Duodenal mucosa (tissue), 2 donors: ENCODE measurements at regions not wholly inside any gene's neighbourhood (a gene's known extent, or its start where the extent isn't known, plus 50 kb on each side); places are given as distances from the start of the nearest gene placed in this dataset.

Experiments used
- H3K27ac ChIP-seq: one replicate; pipeline ENCODE4 v1.7.0; 2013; ENCODE audit warnings: low read depth, low read length
- H3K27me3 ChIP-seq, 2 donors: one replicate each; pipeline ENCODE4 v1.7.0; 2013; ENCODE audit warnings: low read length in 2 of 2, control low read depth in 1 of 2; ENCODE audit not compliant: insufficient read depth in 2 of 2, control insufficient read depth in 1 of 2
- H3K36me3 ChIP-seq, 2 donors: one replicate each; pipeline ENCODE4 v1.7.0; 2013; ENCODE audit warnings: low read length in 2 of 2, control low read depth in 1 of 2; ENCODE audit not compliant: insufficient read depth in 2 of 2, control insufficient read depth in 1 of 2
- H3K4me1 ChIP-seq, 2 donors: one replicate each; pipeline ENCODE4 v1.7.0; 2013; ENCODE audit warnings: low read length in 2 of 2, control low read depth in 1 of 2; ENCODE audit not compliant: insufficient read depth in 2 of 2, control insufficient read depth in 1 of 2
- H3K4me3 ChIP-seq, 2 donors: one replicate each; pipeline ENCODE4 v1.7.0; 2013; ENCODE audit warnings: low read length in 2 of 2, low read depth in 1 of 2
- H3K9ac ChIP-seq, 2 donors: one replicate each; pipeline ENCODE4 v1.7.0; 2013; ENCODE audit warnings: low read length in 2 of 2, low read depth in 1 of 2
- H3K9me3 ChIP-seq, 2 donors: one replicate each; pipeline ENCODE4 v1.7.0; 2013; ENCODE audit warnings: low read length in 2 of 2, control low read depth in 1 of 2; ENCODE audit not compliant: control insufficient read depth in 1 of 2

DNA sequence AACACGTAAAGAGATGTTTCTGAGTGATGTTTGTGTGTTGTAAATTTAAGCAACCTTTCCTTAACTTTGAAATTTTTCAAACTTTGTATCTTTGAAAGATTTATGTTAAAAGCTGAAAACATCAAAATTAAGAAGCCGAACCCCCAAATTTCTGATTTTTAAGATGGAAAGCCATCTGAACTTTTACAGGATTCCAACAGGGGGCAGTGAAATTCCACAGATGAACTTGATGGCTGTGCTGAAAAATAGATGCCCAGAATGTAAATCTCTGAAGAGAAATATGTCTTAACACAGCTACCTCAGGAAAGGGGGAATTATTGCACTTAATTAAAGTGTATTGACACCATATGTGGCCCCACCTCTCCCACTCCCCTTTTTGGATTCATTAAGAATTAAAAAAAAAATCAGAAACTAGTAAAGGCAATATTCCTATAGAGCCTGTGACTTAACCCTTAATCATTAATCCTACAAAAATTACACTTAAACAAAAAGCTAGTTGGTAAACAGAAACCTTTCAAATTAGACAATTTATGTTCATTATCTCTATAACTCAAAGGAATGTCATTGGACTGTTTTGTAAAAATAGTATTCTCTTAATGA is 597.9 kb downstream of the KCNJ2 start:
- Histone ChIP-seq H3K9ac (no peak overlapping the region), H3K9me3 (no peaks in the 10 kb centered on the region), H3K4me1 (no peaks in the 10 kb centered on the region), H3K4me3 (no peak overlapping the region), H3K36me3 (no peaks in the 10 kb centered on the region), H3K27ac (no peak overlapping the region), H3K27me3 (no peaks in the 10 kb centered on the region)

DNA sequence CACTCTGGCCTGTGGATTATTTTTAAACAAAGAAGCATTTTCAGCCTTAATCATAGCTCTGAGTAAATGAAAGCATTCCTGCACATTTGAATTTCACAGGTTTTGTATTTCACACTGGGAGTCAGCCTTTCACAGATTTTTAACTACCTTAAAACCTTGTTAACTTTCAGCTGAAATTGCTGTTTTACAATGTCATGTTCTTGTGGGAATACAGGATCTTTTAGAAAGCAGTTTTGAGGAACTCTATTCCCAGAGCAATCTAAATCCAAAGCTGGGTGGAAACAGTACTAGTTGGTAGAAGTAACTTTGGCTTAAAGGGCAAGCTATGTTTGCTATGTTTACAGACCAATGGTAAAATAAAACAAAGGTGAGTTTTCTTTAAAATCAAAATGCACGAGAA is 600.6 kb downstream of the KCNJ2 start:
- no peak overlapping the region for H3K27ac ChIP-seq
- no peak overlapping the region for H3K9ac ChIP-seq
- H3K4me1 ChIP-seq = no peaks in the 10 kb centered on the region
- no peaks in the 10 kb centered on the region for H3K27me3 ChIP-seq
- no peaks in the 10 kb centered on the region for H3K36me3 ChIP-seq
- H3K9me3 ChIP-seq = no peaks in the 10 kb centered on the region
- H3K4me3 ChIP-seq = no peak overlapping the region

DNA sequence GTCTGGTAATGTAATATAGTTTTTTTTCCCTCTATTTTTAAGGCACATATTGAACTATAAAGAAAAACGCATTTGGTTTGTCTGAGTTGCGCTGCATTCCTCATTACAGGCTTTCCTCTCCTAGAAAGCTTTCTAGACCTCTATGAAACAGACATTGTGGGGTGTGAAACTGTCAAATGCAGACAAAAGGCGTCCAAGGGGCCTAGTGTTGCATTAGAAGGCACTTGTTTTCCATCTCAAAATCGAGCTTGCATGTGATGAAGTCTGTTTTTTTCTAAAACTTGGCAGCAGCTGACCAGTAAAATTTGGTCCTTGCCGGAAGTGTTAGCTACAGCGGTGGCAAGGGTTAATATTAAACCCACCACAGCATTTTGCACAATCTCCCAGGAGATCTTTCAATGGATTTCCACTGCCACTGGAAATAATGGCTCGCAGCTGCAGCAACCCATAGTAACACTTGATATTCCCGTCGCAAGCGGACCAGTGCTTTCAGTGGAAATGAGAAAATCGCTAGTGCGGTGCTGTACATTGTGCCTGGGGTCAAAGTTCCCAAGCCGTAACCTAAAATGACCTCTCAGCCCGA is 602.6 kb downstream of the KCNJ2 start:
- H3K4me3 ChIP-seq = no peak overlapping the region
- H3K9ac ChIP-seq = no peak overlapping the region
- H3K36me3 ChIP-seq = no peaks in the 10 kb centered on the region
- no peaks in the 10 kb centered on the region for H3K4me1 ChIP-seq
- no peaks in the 10 kb centered on the region for H3K9me3 ChIP-seq
- no peak overlapping the region for H3K27ac ChIP-seq
- no peaks in the 10 kb centered on the region for H3K27me3 ChIP-seq

DNA sequence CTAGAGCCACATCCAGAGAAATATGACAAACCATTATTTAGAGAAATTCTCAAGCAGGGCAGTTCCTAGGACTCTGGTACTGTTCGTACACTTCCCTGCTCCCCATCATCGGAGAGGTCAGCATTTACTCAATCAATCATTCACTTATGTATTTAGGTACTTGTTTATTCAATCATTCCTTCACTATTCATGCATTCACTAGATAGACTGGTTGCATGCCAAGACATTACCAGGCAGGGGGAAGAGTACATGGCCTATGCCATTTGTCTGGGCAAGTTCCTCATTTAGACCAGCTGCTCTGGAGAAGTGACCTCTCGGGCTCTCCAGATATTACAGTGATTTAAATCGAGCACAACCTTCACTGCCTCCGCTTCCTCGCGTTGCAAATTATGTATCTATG is 603.4 kb downstream of the KCNJ2 start:
- Histone ChIP-seq H3K27ac (no peak overlapping the region), H3K9me3 (no peaks in the 10 kb centered on the region), H3K4me1 (no peaks in the 10 kb centered on the region), H3K4me3 (no peak overlapping the region), H3K36me3 (no peaks in the 10 kb centered on the region), H3K27me3 (no peaks in the 10 kb centered on the region), H3K9ac (no peak overlapping the region)

DNA sequence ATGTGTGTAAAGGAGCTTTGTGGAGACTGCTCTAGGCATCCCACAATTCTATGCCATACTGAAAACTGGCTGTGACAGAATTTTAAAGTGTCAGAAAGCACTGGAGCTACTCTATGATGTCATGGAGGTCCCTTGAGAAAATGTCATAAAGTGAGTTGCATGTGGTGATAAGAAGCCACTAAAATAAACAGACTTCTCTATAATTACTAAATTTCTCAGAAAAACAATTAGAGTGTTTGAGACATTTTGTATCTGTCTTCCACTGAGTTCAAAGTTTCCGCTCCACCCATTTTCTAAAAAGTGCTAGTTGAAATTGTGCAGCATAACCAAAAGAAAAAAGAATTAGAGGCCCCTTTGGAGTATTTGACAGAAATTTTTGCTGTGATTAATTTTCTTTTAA is 603.9 kb downstream of the KCNJ2 start:
- Histone ChIP-seq H3K9me3 (no peaks in the 10 kb centered on the region), H3K27ac (no peak overlapping the region), H3K27me3 (no peaks in the 10 kb centered on the region), H3K9ac (no peak overlapping the region), H3K4me1 (no peaks in the 10 kb centered on the region), H3K4me3 (no peak overlapping the region), H3K36me3 (no peaks in the 10 kb centered on the region)

DNA sequence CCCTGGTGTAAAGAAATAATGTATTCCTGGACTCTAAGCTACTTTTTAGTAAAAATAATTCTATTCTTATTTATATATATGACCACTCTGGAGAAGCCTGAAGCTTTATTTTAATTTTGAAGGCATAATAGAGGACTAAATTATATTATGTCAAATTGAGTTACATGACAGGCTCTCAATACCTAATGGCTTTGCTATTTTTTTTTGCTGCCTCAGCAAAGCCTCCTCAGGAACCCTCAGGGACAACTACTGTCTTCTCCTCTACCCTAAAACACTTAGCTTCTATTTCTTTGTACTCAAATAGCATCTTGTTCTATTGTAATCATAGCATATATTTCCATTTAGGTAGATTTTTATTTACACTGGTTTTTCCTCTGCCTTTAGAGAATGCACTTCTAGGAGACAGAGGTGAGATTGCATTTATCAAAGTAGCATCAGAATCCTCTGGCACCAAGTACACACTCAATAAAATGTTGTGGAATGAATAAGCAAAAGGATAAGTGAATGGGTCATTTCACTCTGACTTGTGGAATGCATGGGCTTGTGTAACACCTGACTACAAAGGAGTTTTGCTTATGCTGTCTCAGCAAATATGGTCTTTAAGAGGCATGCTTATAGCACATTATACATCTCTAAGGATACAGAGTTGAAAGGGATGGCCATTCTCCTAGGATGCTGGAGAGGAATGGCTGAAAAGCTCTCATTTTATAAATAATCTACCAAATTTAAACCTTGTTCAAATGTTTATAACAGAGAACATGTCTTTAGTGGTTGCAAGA is 605.2 kb downstream of the KCNJ2 start:
- Histone ChIP-seq H3K27ac (no peak overlapping the region), H3K4me3 (no peak overlapping the region), H3K27me3 (no peaks in the 10 kb centered on the region), H3K4me1 (no peaks in the 10 kb centered on the region), H3K36me3 (no peaks in the 10 kb centered on the region), H3K9ac (no peak overlapping the region), H3K9me3 (no peaks in the 10 kb centered on the region)

DNA sequence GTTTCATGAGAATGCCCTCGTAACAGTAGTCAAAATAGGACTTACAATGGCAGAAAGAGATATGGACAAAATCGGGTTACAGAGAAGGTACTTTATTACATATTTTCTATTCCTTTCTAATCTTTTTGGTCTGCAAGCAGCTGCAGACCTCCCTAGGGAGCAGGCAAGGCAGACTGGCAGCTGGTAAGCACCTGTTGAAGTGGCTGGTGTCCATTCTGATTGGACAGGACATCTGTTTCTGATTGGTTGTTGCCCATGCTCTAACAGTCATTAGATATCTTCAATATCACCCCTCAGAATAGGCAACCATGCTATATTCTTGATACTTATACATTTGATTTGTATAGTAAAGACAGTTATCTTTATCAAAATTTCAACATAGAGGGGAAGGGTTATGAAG is 606.3 kb downstream of the KCNJ2 start:
- no peak overlapping the region for H3K27ac ChIP-seq
- no peaks in the 10 kb centered on the region for H3K4me1 ChIP-seq

DNA sequence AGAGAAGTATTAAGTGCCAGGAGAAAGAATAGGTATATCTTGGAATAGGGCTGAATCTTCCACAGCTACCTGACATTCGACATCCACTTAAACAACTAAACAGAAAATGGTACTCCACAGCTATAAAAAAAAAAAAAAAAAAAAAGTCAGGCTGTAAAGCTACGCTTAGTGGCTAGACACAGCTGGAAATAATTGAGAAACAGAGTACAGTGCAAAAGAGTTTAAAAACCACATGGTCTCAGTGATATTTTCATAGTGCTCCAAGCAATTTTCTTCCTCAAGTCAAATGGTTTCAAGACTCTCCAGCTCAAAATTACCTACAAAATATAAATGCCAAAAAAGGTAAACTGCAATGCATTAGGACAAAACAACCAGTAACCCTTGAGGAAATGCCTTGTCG is 607.1 kb downstream of the KCNJ2 start:
- H3K9me3 ChIP-seq = no peaks in the 10 kb centered on the region
- H3K4me1 ChIP-seq = no peaks in the 10 kb centered on the region
- H3K27me3 ChIP-seq = no peaks in the 10 kb centered on the region
- H3K9ac ChIP-seq = no peak overlapping the region
- no peak overlapping the region for H3K27ac ChIP-seq
- H3K36me3 ChIP-seq = no peaks in the 10 kb centered on the region
- H3K4me3 ChIP-seq = no peak overlapping the region

More for the DNA sequence above, 606.3 kb downstream of the KCNJ2 start:
- no peaks in the 10 kb centered on the region for H3K9me3 ChIP-seq
- no peaks in the 10 kb centered on the region for H3K27me3 ChIP-seq
- no peak overlapping the region for H3K4me3 ChIP-seq
- H3K36me3 ChIP-seq = no peaks in the 10 kb centered on the region
- no peak overlapping the region for H3K9ac ChIP-seq

DNA sequence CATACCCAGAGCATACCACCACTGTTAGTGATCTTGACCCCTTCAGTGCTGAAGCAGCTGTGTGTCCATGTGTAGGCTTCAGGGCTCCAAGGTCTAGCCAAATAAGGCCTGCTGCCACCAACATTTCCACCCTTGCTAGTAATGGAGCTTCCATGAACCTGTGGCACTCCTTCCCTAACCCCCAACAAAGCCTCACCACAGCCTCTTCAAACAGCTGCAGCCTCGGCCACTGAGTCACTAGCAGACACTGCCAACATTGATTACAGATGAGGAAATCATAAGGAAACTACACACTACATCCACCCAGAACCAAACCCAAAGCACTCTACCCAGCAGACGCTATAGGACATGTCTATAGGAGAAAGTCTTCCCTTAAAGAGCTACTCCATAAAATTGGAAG is 610.7 kb downstream of the KCNJ2 start:
- Histone ChIP-seq H3K27me3 (no peaks in the 10 kb centered on the region), H3K9ac (no peak overlapping the region), H3K4me3 (no peak overlapping the region), H3K36me3 (no peaks in the 10 kb centered on the region), H3K4me1 (no peaks in the 10 kb centered on the region), H3K27ac (no peak overlapping the region), H3K9me3 (no peaks in the 10 kb centered on the region)

DNA sequence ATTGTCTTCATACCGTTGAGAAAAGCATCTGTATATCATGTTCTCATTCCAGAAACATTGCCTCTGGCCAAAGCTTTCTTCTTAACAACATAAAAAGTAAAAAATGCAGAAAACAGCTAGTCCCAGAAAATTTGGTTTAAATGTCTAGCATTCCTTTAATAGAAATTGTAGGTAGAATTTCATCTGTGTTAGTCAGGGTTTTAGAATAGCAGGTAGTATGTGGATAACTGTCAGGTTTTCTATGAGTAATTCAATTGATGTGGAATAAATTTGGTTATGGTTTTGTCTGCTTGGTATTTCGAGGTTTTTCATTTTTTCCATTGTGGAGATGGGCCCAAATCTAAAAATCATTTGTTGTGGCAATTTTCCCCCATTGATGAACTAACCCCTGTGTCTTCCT is 616.7 kb downstream of the KCNJ2 start:
- H3K9ac ChIP-seq = no peak overlapping the region
- H3K4me1 ChIP-seq = no peaks in the 10 kb centered on the region
- no peak overlapping the region for H3K27ac ChIP-seq
- no peaks in the 10 kb centered on the region for H3K27me3 ChIP-seq
- H3K4me3 ChIP-seq = no peak overlapping the region
- H3K9me3 ChIP-seq = no peaks in the 10 kb centered on the region
- H3K36me3 ChIP-seq = no peaks in the 10 kb centered on the region
